MM.1S (cell line): ENCODE measurements at regions not wholly inside any gene's neighbourhood (a gene's known extent, or its start where the extent isn't known, plus 50 kb on each side); places are given as distances from the start of the nearest gene placed in this dataset.
"Not testable (repeated sequence)": the region's sequence is repeated elsewhere in the genome, so short reads cannot be mapped to it uniquely, and the experiment has no call there.

Experiments used
- DNase-seq: peaks from one replicate; pipeline ENCODE4 v3.0.0-alpha.2; 2015
- H2AFZ ChIP-seq: fragments of 300-600 bp; sonication (generic); 2 replicates; pipeline ENCODE4 v1.6.0; 2016; ENCODE audit warnings: antibody characterized with exemption, low read length
- H3F3A ChIP-seq: fragments of 300-600 bp; sonication (generic); 2 replicates; pipeline ENCODE4 v1.6.1; 2016; ENCODE audit warnings: mild to moderate bottlenecking, antibody characterized with exemption, low read length, moderate library complexity, mixed read lengths; ENCODE audit not compliant: insufficient read depth
- H3K27ac ChIP-seq: fragments of 300-600 bp; sonication (generic); 2 replicates; pipeline ENCODE4 v1.5.1; 2016; ENCODE audit warnings: mild to moderate bottlenecking, low read length
- H3K27me3 ChIP-seq: fragments of 300-600 bp; sonication (generic); replicated peaks from 2 replicates; pipeline ENCODE4 v1.6.0; 2016; ENCODE audit warnings: low read length; ENCODE audit not compliant: insufficient read depth
- H3K36me3 ChIP-seq: fragments of 300-600 bp; sonication (generic); replicated peaks from 2 replicates; pipeline ENCODE4 v1.6.1; 2016; ENCODE audit warnings: mild to moderate bottlenecking, low read length, mixed read lengths; ENCODE audit not compliant: insufficient read depth
- H3K4me1 ChIP-seq: fragments of 300-600 bp; sonication (generic); 2 replicates; pipeline ENCODE4 v1.6.1; 2016; ENCODE audit warnings: low read length, mixed read lengths
- H3K4me2 ChIP-seq: fragments of 300-600 bp; sonication (generic); 2 replicates; pipeline ENCODE4 v1.6.0; 2016; ENCODE audit warnings: low read depth, low read length
- H3K4me3 ChIP-seq: fragments of 300-600 bp; sonication (generic); 2 replicates; pipeline ENCODE4 v1.5.1; 2016; ENCODE audit warnings: low read length, mixed read lengths
- H3K79me2 ChIP-seq: fragments of 300-600 bp; sonication (generic); 2 replicates; pipeline ENCODE4 v1.6.1; 2016; ENCODE audit warnings: mixed run types, low read length, mixed read lengths
- H3K9ac ChIP-seq: fragments of 300-600 bp; sonication (generic); 2 replicates; pipeline ENCODE4 v1.6.1; 2016; ENCODE audit warnings: low read length, mixed read lengths
- H3K9me2 ChIP-seq: fragments of 300-600 bp; sonication (generic); replicated peaks from 2 replicates; pipeline ENCODE4 v1.6.1; 2016; ENCODE audit warnings: mild to moderate bottlenecking, low read length, mixed read lengths; ENCODE audit not compliant: insufficient read depth
- H3K9me3 ChIP-seq: fragments of 300-600 bp; sonication (generic); replicated peaks from 2 replicates; pipeline ENCODE4 v1.6.1; 2016; ENCODE audit warnings: mild to moderate bottlenecking, low read length, mixed read lengths; ENCODE audit not compliant: insufficient read depth
- H4K20me1 ChIP-seq: fragments of 300-600 bp; sonication (generic); 2 replicates; pipeline ENCODE4 v1.6.1; 2016; ENCODE audit warnings: mild to moderate bottlenecking, low read length, moderate library complexity, mixed read lengths; ENCODE audit not compliant: insufficient read depth

- not testable (repeated sequence) for H2AFZ ChIP-seq, H3K4me3 ChIP-seq, H3K9me3 ChIP-seq, H3K27me3 ChIP-seq, H3K4me1 ChIP-seq, H3K4me2 ChIP-seq, H3K9me2 ChIP-seq, H3K36me3 ChIP-seq, H3K27ac ChIP-seq, H3F3A ChIP-seq, H4K20me1 ChIP-seq, H3K79me2 ChIP-seq, H3K9ac ChIP-seq
- DNase-seq = peak; percentile 2
Measured at GRCh38 chr9:66601472-66601871, 299.1 kb upstream of the ZNF658 start.

GRCh38 chr9:66631521-66632046 is 268.9 kb upstream of the ZNF658 start:
- not testable (repeated sequence) for H3K4me2 ChIP-seq, H3K9me2 ChIP-seq, H3K27me3 ChIP-seq, H2AFZ ChIP-seq, DNase-seq, H3F3A ChIP-seq, H3K36me3 ChIP-seq, H3K4me1 ChIP-seq, H4K20me1 ChIP-seq, H3K9me3 ChIP-seq, H3K9ac ChIP-seq, H3K4me3 ChIP-seq, H3K79me2 ChIP-seq, H3K27ac ChIP-seq

- not testable (repeated sequence) for H3K27me3 ChIP-seq, H3K9me3 ChIP-seq, H3K4me3 ChIP-seq, H3F3A ChIP-seq, H3K4me1 ChIP-seq, H2AFZ ChIP-seq, H3K9me2 ChIP-seq, H3K27ac ChIP-seq, H3K9ac ChIP-seq, H3K79me2 ChIP-seq, H3K36me3 ChIP-seq, H3K4me2 ChIP-seq, H4K20me1 ChIP-seq, DNase-seq
Measured at GRCh38 chr9:66647675-66648074, 252.8 kb upstream of the ZNF658 start.

- not testable (repeated sequence) for DNase-seq, H3K9me3 ChIP-seq, H3K4me1 ChIP-seq, H3K9me2 ChIP-seq, H3F3A ChIP-seq, H4K20me1 ChIP-seq, H3K4me2 ChIP-seq, H3K9ac ChIP-seq, H3K79me2 ChIP-seq, H3K36me3 ChIP-seq, H3K4me3 ChIP-seq, H3K27ac ChIP-seq, H3K27me3 ChIP-seq, H2AFZ ChIP-seq
Measured at GRCh38 chr9:66690242-66690641, 210.3 kb upstream of the ZNF658 start.

- not testable (repeated sequence) for H3K4me3 ChIP-seq, DNase-seq, H3K4me1 ChIP-seq, H2AFZ ChIP-seq, H3K9ac ChIP-seq, H3K27me3 ChIP-seq, H3K9me2 ChIP-seq, H4K20me1 ChIP-seq, H3F3A ChIP-seq, H3K27ac ChIP-seq, H3K36me3 ChIP-seq, H3K9me3 ChIP-seq, H3K79me2 ChIP-seq, H3K4me2 ChIP-seq
Measured at GRCh38 chr9:66695561-66696240, 204.8 kb upstream of the ZNF658 start.

- not testable (repeated sequence) for H3K9ac ChIP-seq, H4K20me1 ChIP-seq, H3K9me3 ChIP-seq, DNase-seq, H3K9me2 ChIP-seq, H3K4me1 ChIP-seq, H3K36me3 ChIP-seq, H3K27ac ChIP-seq, H3K4me3 ChIP-seq, H3F3A ChIP-seq, H3K79me2 ChIP-seq, H3K27me3 ChIP-seq, H3K4me2 ChIP-seq, H2AFZ ChIP-seq
Measured at GRCh38 chr9:66697343-66698065, 203.0 kb upstream of the ZNF658 start.

GRCh38 chr9:66698066-66698455 is 202.5 kb upstream of the ZNF658 start:
- not testable (repeated sequence) for H3K9me2 ChIP-seq, H3F3A ChIP-seq, H3K36me3 ChIP-seq, H3K27me3 ChIP-seq, H3K9me3 ChIP-seq, H3K4me3 ChIP-seq, H3K4me1 ChIP-seq, H4K20me1 ChIP-seq, H2AFZ ChIP-seq, H3K4me2 ChIP-seq, DNase-seq, H3K27ac ChIP-seq, H3K79me2 ChIP-seq, H3K9ac ChIP-seq
